Neuronal stem cell (in vitro differentiated cells): ENCODE measurements at regions not wholly inside any gene's neighbourhood (a gene's known extent, or its start where the extent isn't known, plus 50 kb on each side); places are given as distances from the start of the nearest gene placed in this dataset.

Experiments
- DNase-seq: peaks from one replicate; pipeline ENCODE4 v3.0.0-alpha.2; 2013; ENCODE audit warnings: low spot score
- H2AFZ ChIP-seq: one replicate; pipeline ENCODE4 v1.6.1; 2013; ENCODE audit warnings: mild to moderate bottlenecking, low read length, inconsistent platforms
- H2AK5ac ChIP-seq: 2 replicates; pipeline ENCODE4 v1.6.1; 2013; ENCODE audit warnings: low read depth, mild to moderate bottlenecking, inconsistent platforms, low read length, moderate library complexity, mixed read lengths
- H2BK120ac ChIP-seq: 2 replicates; pipeline ENCODE4 v1.6.1; 2013; ENCODE audit warnings: low read depth, mild to moderate bottlenecking, inconsistent platforms, low read length, moderate library complexity, mixed read lengths
- H2BK12ac ChIP-seq: one replicate; pipeline ENCODE4 v1.6.1; 2013; ENCODE audit warnings: low read length, inconsistent platforms
- H2BK15ac ChIP-seq: 2 replicates; pipeline ENCODE4 v1.6.1; 2013; ENCODE audit warnings: mild to moderate bottlenecking, low read length, inconsistent platforms, mixed read lengths
- H2BK5ac ChIP-seq: one replicate; pipeline ENCODE4 v1.6.1; 2013; ENCODE audit warnings: inconsistent platforms, mild to moderate bottlenecking, low read length, moderate library complexity
- H3K14ac ChIP-seq: one replicate; pipeline ENCODE4 v1.6.1; 2013; ENCODE audit warnings: low read length, inconsistent platforms
- H3K18ac ChIP-seq: 2 replicates; pipeline ENCODE4 v1.6.1; 2013; ENCODE audit warnings: low read length, inconsistent platforms
- H3K23ac ChIP-seq: 2 replicates; pipeline ENCODE4 v1.6.1; 2013; ENCODE audit warnings: low read depth, mild to moderate bottlenecking, mixed read lengths, low read length, inconsistent platforms; ENCODE audit not compliant: poor library complexity
- H3K27ac ChIP-seq: replicated peaks from 3 replicates; pipeline ENCODE4 v1.5.1; 2013; ENCODE audit warnings: low read length, inconsistent platforms
- H3K27me3 ChIP-seq, 3 experiments: 2 replicates each; pipeline ENCODE4 v1.6.1; 2013; ENCODE audit warnings: low read length in 3 of 3, mild to moderate bottlenecking in 2 of 3, inconsistent platforms in 1 of 3, low read depth in 1 of 3, mixed read lengths in 1 of 3, moderate library complexity in 1 of 3; ENCODE audit not compliant: control insufficient read depth in 3 of 3, insufficient read depth in 3 of 3
- H3K36me3 ChIP-seq, 2 donors: replicated peaks in 1 of 2; 2 replicates each; pipeline ENCODE4 v1.6.1; 2013; ENCODE audit warnings: low read length in 2 of 2; ENCODE audit not compliant: control insufficient read depth in 2 of 2, insufficient read depth in 2 of 2
- H3K4ac ChIP-seq: 2 replicates; pipeline ENCODE4 v1.6.1; 2013; ENCODE audit warnings: inconsistent platforms, mild to moderate bottlenecking, low read length, moderate library complexity
- H3K4me1 ChIP-seq, 2 donors: 1 replicate in 1 of 2; 2 replicates in 1 of 2; pipeline ENCODE4 v1.6.1; 2013; ENCODE audit warnings: low read length in 2 of 2, low read depth in 1 of 2; ENCODE audit not compliant: control insufficient read depth in 2 of 2, insufficient read depth in 1 of 2
- H3K4me2 ChIP-seq: one replicate; pipeline ENCODE4 v1.6.1; 2013; ENCODE audit warnings: mild to moderate bottlenecking, low read length, inconsistent platforms; ENCODE audit not compliant: insufficient read depth, poor library complexity, severe bottlenecking
- H3K4me3 ChIP-seq, 2 donors: 2 replicates each; pipeline ENCODE4 v1.5.1; 2013; ENCODE audit warnings: low read length in 2 of 2, mild to moderate bottlenecking in 2 of 2, inconsistent platforms in 1 of 2, moderate library complexity in 1 of 2
- H3K79me1 ChIP-seq: one replicate; pipeline ENCODE4 v1.6.1; 2013; ENCODE audit warnings: low read depth, mild to moderate bottlenecking, inconsistent platforms, low read length, moderate library complexity
- H3K9ac ChIP-seq: one replicate; pipeline ENCODE4 v1.6.1; 2013; ENCODE audit warnings: mild to moderate bottlenecking, low read depth, low read length, inconsistent platforms; ENCODE audit not compliant: poor library complexity
- H3K9me3 ChIP-seq, 2 donors: replicated peaks in 1 of 2; 2 replicates each; pipeline versions ENCODE3 to v1.6.1; 2013; ENCODE audit warnings: low read length in 2 of 2, mild to moderate bottlenecking in 2 of 2, inconsistent platforms in 1 of 2, low read depth in 1 of 2, mixed read lengths in 1 of 2, moderate library complexity in 1 of 2; ENCODE audit not compliant: control insufficient read depth in 2 of 2, insufficient read depth in 1 of 2
- H4K8ac ChIP-seq: one replicate; pipeline ENCODE4 v1.6.1; 2013; ENCODE audit warnings: low read depth, mild to moderate bottlenecking, inconsistent platforms, low read length, moderate library complexity
- H4K91ac ChIP-seq: one replicate; pipeline ENCODE4 v1.6.1; 2013; ENCODE audit warnings: low read length, low read depth, mild to moderate bottlenecking, inconsistent platforms; ENCODE audit not compliant: poor library complexity
- WGBS, 2 donors: extraction: QIAGEN DNeasy Blood & Tissue Kit; methylation state at CpG; one replicate each; pipeline ENCODE4 v1.1.7; 2013; ENCODE audit warnings: missing lambda C conversion rate in 2 of 2, mixed read lengths in 1 of 2; ENCODE audit not compliant: insufficient read length in 2 of 2, insufficient replicate concordance in 1 of 2; ENCODE audit errors: extremely low coverage in 2 of 2; 5-methylcytosine and 5-hydroxymethylcytosine counted together

GRCh38 chrX:115892056-115892708, 278.4 kb upstream of the AGTR2 start:
- H2BK15ac ChIP-seq: no peak overlapping the region
- peaks cover 0 to 8% of the 10 kb centered on the region in 2 donors for H3K9me3 ChIP-seq

DNA sequence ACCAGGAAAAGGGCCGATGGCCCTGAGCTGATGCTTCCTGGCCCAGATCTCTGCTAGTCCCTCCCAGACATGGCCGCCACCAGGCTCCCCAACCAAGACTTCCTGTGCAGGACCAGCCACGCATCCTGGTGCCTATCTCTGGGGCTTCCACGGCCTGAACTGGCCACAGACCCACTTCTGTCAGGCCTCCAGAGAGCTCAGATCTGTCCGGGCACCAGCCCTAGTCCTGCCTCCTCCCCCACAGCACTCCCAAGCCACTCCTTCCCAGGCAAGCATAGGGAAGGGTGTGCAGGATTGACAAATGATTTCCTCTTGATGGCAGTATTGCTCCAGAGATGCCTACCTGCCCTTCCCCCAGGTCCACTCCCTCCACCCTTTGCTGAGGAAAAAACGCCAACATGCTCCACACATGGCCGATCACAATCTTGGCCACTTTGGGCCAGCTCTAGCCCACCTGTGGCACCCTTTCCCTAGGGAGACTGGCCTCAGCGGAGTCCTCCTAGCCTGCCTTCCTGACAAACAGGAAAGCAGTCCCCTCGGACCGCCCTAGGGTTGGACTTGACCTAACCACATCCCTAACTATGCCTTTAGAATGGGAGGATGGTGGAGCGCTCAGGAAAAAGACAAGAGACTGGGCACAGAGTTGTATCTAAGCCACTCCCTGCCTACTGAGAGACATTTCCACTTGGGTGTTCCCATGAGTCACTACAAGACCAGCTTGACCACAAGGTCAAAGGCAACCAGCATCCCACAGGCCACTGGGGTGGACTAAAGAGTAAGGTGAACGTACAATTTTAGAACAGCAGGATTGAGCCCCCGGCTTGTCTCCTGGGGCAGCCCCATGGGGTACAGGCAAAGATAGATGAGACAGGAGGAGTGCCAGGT, 277.5 kb upstream of the AGTR2 start:
- no peak for DNase-seq

More at GRCh38 chrX:115892056-115892708, 278.4 kb upstream of the AGTR2 start:
- Histone ChIP-seq H2BK12ac (no peak overlapping the region), H2AK5ac (no peak overlapping the region), H3K27me3 (peaks cover 0 to 3% (median 0%) of the 10 kb centered on the region in 3 experiments), H3K9ac (no peak overlapping the region), H3K18ac (no peak overlapping the region), H3K27ac (no peak overlapping the region), H3K4ac (no peak overlapping the region), H3K23ac (no peak overlapping the region), H3K4me3 (peak overlapping the region in 1 of 2 donors; percentile 33), H3K4me1 (peaks cover 0 to 3% of the 10 kb centered on the region in 2 donors), H2AFZ (peak overlapping the region; percentile 83), H4K91ac (no peak overlapping the region), H3K4me2 (no peak overlapping the region), H4K8ac (no peak overlapping the region), H3K79me1 (no peaks in the 10 kb centered on the region), H2BK120ac (no peak overlapping the region), H2BK5ac (no peak overlapping the region), H3K36me3 (peaks cover 5 to 6% of the 10 kb centered on the region in 2 donors), H3K14ac (no peak overlapping the region)
- no CpG with 5 or more reads among the region's 7 CpGs for WGBS, 2 donors
- DNase-seq: no peak

DNA sequence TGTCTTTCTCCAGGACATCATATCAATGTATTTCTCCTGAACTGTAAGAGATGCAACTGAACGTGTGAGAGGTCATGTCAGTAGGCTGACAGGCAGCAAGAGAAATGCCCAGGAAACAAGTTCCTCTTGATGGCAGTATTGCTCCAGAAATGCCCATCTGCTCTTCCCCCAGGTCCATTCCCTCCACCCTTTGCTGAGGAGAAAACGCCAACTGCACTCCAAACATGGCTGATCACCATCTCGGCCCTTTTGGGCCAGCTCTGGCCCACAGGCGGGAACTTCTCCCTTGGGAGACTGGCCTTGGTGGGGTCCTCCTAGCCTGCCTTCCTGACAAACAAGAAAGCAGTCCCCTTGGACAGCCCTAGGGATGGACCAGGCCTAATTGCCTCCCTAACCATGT, 276.5 kb upstream of the AGTR2 start:
- Histone ChIP-seq H4K8ac (no peak overlapping the region), H3K36me3 (peaks cover 5 to 6% of the 10 kb centered on the region in 2 donors), H3K9ac (no peak overlapping the region), H2BK120ac (no peak overlapping the region), H3K14ac (no peak overlapping the region), H3K27ac (no peak overlapping the region), H3K79me1 (no peaks in the 10 kb centered on the region), H3K23ac (no peak overlapping the region), H2BK15ac (no peak overlapping the region), H3K18ac (no peak overlapping the region), H3K4me1 (peaks cover 0 to 3% of the 10 kb centered on the region in 2 donors), H2BK5ac (no peak overlapping the region), H3K4me3 (no peak overlapping the region), H3K4ac (no peak overlapping the region), H2AFZ (peak overlapping the region; percentile 66), H3K4me2 (no peak overlapping the region), H2BK12ac (no peak overlapping the region), H4K91ac (no peak overlapping the region), H3K27me3 (peaks cover 0 to 3% (median 0%) of the 10 kb centered on the region in 3 experiments), H2AK5ac (no peak overlapping the region), H3K9me3 (peaks cover 0 to 9% of the 10 kb centered on the region in 2 donors)
- no peak for DNase-seq
- no CpG with 5 or more reads among the region's 4 CpGs for WGBS, 2 donors

More for the DNA sequence above, 277.5 kb upstream of the AGTR2 start:
- Histone ChIP-seq H4K91ac (no peak overlapping the region), H4K8ac (no peak overlapping the region), H3K27me3 (peaks cover 0 to 3% (median 0%) of the 10 kb centered on the region in 3 experiments), H3K4me3 (peak overlapping the region in 1 of 2 donors; percentile 33), H3K4me1 (peaks cover 0 to 3% of the 10 kb centered on the region in 2 donors), H2BK15ac (no peak overlapping the region), H2AFZ (peak overlapping the region; percentile 83), H3K27ac (no peak overlapping the region), H3K9me3 (peaks cover 0 to 8% of the 10 kb centered on the region in 2 donors), H2BK12ac (no peak overlapping the region), H3K23ac (no peak overlapping the region), H3K9ac (no peak overlapping the region), H2AK5ac (no peak overlapping the region), H3K4me2 (no peak overlapping the region), H2BK120ac (no peak overlapping the region), H3K36me3 (peaks cover 5 to 6% of the 10 kb centered on the region in 2 donors), H3K4ac (no peak overlapping the region), H2BK5ac (no peak overlapping the region), H3K79me1 (no peaks in the 10 kb centered on the region), H3K18ac (no peak overlapping the region), H3K14ac (no peak overlapping the region)
- WGBS, 2 donors: no CpG with 5 or more reads among the region's 13 CpGs
